Right hindlimb (tissue), 1 donor: ENCODE measurements at regions not wholly inside any gene's neighbourhood (a gene's known extent, or its start where the extent isn't known, plus 50 kb on each side); places are given as distances from the start of the nearest gene placed in this dataset.
"Not testable (repeated sequence)": the region's sequence is repeated elsewhere in the genome, so short reads cannot be mapped to it uniquely, and the experiment has no call there.

Source experiments
- DNase-seq: peaks from one replicate; pipeline ENCODE4 v3.0.0-alpha.2; 2018

DNA sequence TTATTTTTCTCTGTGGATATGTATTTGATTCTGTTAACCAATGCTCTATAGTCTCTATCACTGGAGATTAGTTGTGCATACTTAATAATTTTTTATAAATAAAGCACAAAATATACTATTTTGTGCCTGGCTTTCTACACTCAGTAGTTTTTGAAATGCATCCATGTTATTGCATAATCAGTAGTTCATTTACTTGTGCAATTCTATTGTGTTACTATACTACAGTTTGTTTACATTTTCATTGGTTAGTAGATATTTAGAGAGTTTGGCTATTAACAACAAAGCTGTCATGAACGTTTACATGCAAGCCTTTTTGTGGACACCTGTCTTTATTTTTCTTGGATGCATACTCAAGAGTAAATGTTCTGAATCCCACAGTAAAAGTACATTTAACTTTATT, 265.0 kb upstream of the FAT4 start:
- no peak for DNase-seq

DNA sequence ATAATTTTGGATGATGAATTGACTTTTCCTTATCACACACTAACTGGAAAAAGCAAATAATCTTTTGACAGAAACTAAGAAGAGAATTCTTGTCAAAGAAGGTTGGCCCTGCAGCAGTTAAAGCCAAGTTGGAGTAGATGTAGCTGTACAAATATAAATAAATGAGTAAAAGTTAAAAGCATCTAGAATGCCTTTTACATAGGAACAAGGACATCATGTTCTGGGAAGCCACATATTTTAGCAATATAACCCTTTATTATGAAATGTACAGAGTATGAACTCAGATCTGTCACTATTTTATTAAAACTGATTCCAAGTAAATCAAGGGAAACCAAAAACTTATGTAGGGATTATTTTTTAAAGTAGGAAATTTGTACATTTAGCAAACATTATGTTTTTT, 269.4 kb upstream of the FAT4 start:
- DNase-seq, result no peak

- no peak for DNase-seq
These were observed 269.9 kb upstream of the FAT4 start for GRCh38 chr4:125044886-125045285.

DNA sequence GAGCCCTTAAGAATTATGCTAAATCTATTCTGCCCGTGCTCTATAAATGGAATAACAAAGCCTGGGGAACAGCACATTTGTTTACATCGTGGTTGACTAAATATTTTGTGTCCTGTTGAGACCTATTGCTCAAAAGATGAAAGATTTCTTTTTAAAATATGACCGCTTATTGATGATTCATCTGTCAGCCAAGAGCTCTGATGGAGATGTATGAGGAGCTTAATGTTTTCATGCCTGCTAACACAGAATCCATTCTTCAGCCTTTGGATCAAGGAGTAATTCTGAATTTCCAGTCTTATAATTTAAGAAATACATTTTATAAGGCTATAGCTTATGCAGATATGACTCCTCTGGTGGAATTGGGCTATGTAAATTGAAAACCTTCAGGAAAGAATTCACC, 271.3 kb upstream of the FAT4 start:
- no peak for DNase-seq

DNA sequence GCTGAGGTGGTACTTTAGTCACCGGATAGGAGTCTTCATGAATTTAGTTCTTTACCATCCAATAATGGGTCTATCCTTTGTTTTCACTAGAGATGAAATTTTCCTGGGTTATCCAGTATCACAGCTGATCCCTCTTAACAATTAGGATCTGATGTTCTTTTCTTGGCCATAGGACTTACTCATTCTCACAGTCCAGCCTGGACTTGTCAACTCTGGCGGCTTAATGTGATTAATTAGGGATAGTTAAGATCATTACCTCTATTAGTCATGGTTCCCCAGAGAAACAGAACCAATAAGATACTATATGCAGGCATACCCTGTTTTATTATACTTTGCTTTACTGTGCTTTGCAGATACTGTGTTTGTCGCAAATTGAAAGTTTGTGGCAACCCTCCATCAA, 272.7 kb upstream of the FAT4 start:
- no peak for DNase-seq

- DNase-seq, result no peak
These were observed 273.3 kb upstream of the FAT4 start for GRCh38 chr4:125041372-125041930.

DNA sequence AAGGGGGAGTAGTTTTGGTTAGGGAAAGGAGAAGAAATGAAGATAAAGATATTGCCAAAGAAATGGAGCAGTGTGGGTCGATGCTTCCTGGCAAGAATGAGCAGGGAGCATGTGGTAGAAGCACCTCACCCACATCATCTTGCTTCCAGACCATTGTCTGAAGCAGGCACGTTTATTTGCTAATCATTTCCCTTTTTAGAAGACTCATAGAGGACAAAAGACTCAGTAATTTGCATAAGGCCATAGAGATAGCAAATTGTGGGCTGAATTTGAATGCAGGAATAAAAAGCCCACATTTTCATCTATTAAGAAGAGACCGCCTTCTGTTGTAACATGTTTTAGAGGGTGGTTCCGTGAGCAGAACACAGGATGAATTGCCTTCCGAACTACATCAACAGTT, 275.2 kb upstream of the FAT4 start:
- DNase-seq, result no peak

DNA sequence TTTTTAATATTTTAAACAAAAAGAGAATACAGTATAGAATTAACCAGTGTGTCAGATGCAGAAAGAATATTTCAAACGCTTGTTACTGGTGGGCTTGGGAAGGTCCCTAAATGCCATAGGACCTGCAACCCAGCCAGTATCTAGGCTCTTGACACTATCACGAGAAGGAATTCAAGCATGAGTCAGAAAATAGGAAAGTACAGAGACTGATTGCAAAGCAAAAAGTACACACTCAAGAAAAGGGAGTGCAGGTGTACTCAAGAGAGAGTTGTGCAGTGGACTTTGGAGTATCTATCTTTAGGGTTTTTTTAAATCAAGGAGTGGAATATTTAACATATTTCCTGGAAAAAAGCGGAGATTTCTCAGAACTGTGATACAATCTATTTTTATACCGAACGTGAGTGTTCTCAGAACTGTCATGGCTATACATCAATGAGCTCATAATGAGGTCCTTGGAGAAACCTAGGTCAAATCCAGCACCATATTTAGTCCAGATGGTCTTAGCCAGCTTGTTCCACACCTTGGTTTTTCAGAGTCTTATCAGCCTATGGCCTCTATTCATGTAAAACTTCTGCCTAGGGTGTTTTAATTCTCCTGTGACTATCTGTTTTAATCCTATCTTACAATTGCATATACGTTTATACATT, 291.8 kb upstream of the FAT4 start:
- DNase-seq, result no peak

DNA sequence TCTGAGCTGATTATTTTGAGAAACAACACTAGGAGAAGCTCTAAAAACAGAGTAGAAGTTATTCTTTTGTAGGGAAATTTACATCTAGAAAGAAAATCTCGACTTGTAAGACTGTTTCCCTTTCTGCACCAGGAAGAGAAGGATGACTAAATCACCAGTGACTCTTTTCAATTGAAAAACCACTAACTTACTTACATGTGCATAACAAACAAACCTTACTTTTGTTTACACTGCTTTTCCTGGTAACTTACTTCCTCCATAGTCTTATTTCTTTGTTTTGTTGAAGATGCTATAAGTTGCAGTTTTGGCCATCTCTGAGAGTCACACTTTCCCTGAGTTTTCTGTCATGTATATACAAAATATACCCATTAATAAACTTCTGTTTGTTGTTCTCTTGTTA, 293.6 kb upstream of the FAT4 start:
- no peak for DNase-seq

DNA sequence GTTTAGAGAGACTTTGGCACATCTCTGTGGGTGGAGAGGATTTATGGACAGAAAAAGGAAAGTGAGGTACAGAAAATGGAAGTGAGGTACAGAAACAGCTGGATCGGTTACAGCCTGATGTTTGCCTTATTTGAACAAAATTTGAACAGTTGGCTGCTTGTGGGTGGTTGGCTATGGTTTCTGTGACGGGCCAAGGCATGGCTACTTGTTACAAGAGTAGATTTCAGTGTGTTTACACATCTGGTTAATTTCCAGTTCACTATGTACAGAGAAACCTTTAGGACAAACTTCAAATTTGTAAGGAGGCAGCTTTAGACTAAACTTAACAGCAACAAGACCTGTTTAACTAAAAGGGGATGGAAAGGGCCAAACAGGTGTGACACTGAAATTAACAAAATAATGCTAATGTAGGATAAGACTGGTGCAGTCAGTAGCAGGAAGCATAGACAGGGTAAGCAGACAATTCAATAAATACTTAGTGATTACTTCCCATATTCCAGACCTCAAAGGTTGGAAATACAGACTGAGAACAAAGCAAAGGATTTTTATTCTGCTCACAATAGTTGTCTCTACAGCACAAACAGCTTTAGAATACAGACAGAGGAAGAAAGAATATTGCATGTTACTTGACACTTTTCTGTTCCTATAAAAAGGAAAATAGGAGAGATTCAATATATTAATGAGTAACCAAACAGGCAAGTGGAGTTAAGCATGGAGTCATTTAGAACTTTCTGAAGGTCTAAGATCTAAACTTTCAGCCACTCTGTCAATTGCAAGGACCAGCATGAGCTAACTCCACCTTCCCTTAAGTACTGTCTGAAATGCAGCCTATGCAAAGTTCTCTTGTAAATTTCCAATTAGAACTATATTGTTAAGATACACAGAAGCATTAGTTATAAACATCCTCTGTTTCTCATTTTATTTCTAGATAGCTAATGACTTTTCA, 294.4 kb upstream of the FAT4 start:
- DNase-seq, result no peak

DNA sequence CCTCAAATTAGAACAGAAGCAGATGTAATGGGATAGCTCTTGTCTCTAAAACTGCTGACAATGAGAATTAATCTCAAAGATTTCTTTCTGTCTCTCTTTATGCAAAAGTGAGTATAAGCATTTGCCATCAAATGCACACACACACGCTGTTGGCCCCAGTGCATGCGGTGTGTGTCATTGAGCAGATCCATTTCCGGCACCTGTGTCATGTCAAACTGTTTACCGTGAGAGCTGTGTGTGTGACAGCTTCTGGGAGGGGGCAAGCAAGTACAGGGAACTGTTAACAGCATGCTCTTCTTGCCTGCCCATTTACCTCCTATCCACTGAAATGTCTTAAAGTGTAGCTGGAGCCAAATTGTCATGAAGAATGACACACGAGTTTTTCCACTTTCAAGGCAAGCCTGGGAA, 297.9 kb upstream of the FAT4 start:
- no peak for DNase-seq

- no peak for DNase-seq
These were observed 300.9 kb upstream of the FAT4 start for GRCh38 chr4:125013891-125014290.

GRCh38 chr4:125011646-125012045, 299.1 kb upstream of the ANKRD50 start:
- DNase-seq, result no peak

DNA sequence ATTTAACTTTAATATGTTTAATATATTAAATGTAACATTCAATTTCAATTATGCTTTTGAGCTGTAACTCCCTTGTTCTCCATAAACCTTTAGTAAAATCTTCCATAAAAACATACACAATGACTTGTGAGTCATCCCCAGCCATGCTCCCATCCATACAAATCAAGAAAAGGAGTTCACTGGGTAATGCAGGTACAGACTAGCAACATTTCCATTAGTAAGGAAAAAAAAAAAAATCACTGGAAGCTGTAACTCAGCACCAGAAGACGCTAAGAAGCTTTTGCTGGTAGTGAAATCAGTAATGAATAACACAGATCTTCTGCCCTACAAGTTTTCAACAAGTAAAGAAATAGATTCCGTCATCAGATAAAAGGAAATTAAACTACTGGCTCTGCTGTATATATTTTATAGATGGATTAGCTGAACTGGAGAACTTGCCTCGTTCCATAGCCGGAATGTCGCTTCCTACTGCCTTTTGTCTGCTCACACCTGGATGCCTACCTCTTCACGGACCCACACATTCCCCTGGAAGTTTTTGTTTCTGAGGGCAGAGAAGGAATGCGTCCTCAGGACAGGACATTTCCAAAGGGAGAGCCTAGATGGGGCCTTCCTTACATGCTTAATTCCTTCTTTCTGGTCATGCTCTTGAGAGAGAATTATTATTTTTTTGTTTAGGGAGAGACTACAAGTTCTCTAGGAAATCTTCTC, 298.4 kb upstream of the ANKRD50 start:
- no peak for DNase-seq

DNA sequence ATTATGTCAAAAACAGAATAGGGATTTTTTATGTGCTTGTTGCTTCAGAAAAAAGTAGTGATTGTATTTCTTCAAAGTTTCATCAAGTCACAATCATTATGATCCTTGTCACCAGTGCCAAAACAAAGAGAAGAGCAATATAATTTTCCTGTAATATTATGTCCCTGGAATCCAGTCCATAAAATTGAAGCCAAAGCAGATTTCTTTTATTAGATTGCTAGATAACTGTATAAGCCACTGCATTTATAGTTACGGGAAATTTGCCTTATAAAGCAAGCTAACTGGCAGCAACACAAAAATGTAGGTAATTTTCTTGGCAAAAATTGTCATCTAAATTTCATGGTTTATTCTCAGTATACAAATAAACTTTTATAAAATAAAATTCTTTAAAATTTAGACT, 296.1 kb upstream of the ANKRD50 start:
- DNase-seq, result no peak

- no peak for DNase-seq
These were observed 292.1 kb upstream of the ANKRD50 start for GRCh38 chr4:125004676-125005075.

DNA sequence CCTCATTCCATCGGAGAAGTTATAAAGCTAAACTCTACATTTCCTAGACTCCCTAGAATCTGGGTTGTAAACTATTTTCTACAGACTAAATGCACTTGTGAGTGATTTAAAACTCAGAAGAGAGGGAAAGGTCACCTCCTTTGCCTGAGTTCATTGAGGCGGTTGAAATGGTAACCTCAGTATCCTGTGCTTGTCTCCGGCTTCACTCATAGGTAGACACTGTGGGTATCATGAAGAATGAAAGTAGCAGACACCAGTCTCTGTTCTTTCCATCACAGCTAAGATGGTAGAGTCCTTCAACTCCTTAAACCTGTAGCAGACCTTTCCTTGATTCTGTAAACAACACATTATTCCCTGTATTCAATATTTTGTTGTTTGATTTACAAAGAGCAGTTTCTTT, 291.3 kb upstream of the ANKRD50 start:
- DNase-seq, result no peak

GRCh38 chr4:124997991-124998390, 285.5 kb upstream of the ANKRD50 start:
- DNase-seq, result no peak

- DNase-seq, result no peak
These were observed 284.6 kb upstream of the ANKRD50 start for GRCh38 chr4:124997124-124997523.

DNA sequence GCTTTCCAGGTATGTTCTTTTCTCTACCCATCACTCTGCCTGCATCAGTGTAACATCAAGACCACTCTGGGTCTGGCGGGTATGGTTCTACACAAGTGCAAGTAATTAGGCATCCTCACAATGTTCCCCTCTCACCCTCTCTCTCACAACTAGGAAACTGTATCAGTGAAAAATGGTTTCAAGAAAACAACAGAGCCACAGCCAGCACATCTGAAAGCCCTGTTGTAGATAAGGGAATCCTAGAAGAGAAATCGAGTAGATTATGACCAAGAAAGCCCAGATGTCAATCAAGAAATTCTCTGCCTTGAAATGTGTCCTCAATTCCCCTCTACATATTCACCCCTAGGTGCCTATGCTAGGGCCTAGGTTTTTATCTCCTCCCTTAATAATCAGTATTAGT, 281.3 kb upstream of the ANKRD50 start:
- no peak for DNase-seq

- no peak for DNase-seq
These were observed 277.9 kb upstream of the ANKRD50 start for GRCh38 chr4:124990398-124990797.

DNA sequence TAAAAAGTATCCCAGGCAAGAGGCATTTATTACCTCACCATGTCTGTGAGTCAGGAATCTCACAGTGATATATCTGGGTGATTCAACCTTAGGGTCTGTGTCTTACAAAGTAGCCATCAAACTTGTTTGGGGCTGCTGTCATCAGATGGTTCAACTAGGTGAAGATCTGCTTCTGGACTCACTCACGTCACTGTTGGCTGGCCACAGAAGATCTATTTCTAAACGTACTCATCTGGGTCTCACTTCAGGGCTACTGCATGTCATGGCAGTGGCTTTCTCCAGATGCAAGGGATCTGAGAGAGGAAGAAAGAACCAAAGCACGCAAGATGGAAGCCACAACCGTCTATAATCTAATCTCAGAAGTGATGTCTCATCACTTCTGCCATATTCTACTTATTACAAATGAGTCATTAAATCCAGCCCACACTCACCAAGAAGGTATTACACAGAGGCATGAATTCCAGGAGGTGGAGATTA, 267.8 kb upstream of the ANKRD50 start:
- no peak for DNase-seq

GRCh38 chr4:124978536-124978935, 266.0 kb upstream of the ANKRD50 start:
- not testable (repeated sequence) for DNase-seq
